ENCODE measurements at regions not wholly inside any gene's neighbourhood (a gene's known extent, or its start where the extent isn't known, plus 50 kb on each side); places are given as distances from the start of the nearest gene placed in this dataset.

GRCh38 chr3:157819270-157820156 lies 286.7 kb downstream of the SHOX2 start:
- H3F3A ChIP-seq (ENCODE audit: insufficient read depth, low read length): no peaks in the 10 kb centered on the region
- H3K9me2 ChIP-seq (ENCODE audit: low read depth, low read length): no peaks in the 10 kb centered on the region
- TF ChIP-seq EZH2 (IDR thresholded peaks at IDR 0.05; ENCODE audit: borderline replicate concordance, low read length) (no peak), CTCF (IDR thresholded peaks at IDR 0.05; ENCODE audit: low read length) (no peak)
- H2AFZ ChIP-seq (ENCODE audit: low read length): no peak overlapping the region
- H3K4me3 ChIP-seq (ENCODE audit: low read depth, low read length, poor library complexity, severe bottlenecking): no peak overlapping the region
- no peak overlapping the region for H3K27ac ChIP-seq (ENCODE audit: low read depth, low read length, poor library complexity, severe bottlenecking)
- no peaks in the 10 kb centered on the region for H3K9me3 ChIP-seq (ENCODE audit: low read length)
- no peaks in the 10 kb centered on the region for H3K79me2 ChIP-seq (ENCODE audit: insufficient read depth, low read length)
- no peaks in the 10 kb centered on the region for H3K4me1 ChIP-seq (ENCODE audit: insufficient read depth, low read length, severe bottlenecking)
- H3K27me3 ChIP-seq (ENCODE audit: insufficient read depth, low read length): no peaks in the 10 kb centered on the region
- H3K4me2 ChIP-seq (ENCODE audit: low read length): no peak overlapping the region
- H3K36me3 ChIP-seq (ENCODE audit: insufficient read depth, low read length): no peaks in the 10 kb centered on the region
- no peaks in the 10 kb centered on the region for H4K20me1 ChIP-seq (ENCODE audit: insufficient read depth, low read length)
- H3K9ac ChIP-seq (ENCODE audit: low read length): no peak overlapping the region

GRCh38 chr3:157816896-157817295 lies 289.3 kb downstream of the SHOX2 start:
- H2AFZ ChIP-seq (ENCODE audit: low read length): no peak overlapping the region
- no peaks in the 10 kb centered on the region for H3K36me3 ChIP-seq (ENCODE audit: insufficient read depth, low read length)
- TF ChIP-seq EZH2 (IDR thresholded peaks at IDR 0.05; ENCODE audit: borderline replicate concordance, low read length) (no peak), CTCF (IDR thresholded peaks at IDR 0.05; ENCODE audit: low read length) (no peak)
- no peaks in the 10 kb centered on the region for H3K9me3 ChIP-seq (ENCODE audit: low read length)
- no peak overlapping the region for H3K4me3 ChIP-seq (ENCODE audit: low read depth, low read length, poor library complexity, severe bottlenecking)
- H3K27me3 ChIP-seq (ENCODE audit: insufficient read depth, low read length): no peaks in the 10 kb centered on the region
- H3K9ac ChIP-seq (ENCODE audit: low read length): no peak overlapping the region
- H3K4me1 ChIP-seq (ENCODE audit: insufficient read depth, low read length, severe bottlenecking): no peaks in the 10 kb centered on the region
- no peaks in the 10 kb centered on the region for H3F3A ChIP-seq (ENCODE audit: insufficient read depth, low read length)
- H3K4me2 ChIP-seq (ENCODE audit: low read length): no peak overlapping the region
- H3K79me2 ChIP-seq (ENCODE audit: insufficient read depth, low read length): no peaks in the 10 kb centered on the region
- no peaks in the 10 kb centered on the region for H4K20me1 ChIP-seq (ENCODE audit: insufficient read depth, low read length)
- no peaks in the 10 kb centered on the region for H3K9me2 ChIP-seq (ENCODE audit: low read depth, low read length)
- H3K27ac ChIP-seq (ENCODE audit: low read depth, low read length, poor library complexity, severe bottlenecking): no peak overlapping the region

GRCh38 chr3:157816296-157816695 lies 289.9 kb downstream of the SHOX2 start:
- H3K9ac ChIP-seq (ENCODE audit: low read length): no peak overlapping the region
- no peak overlapping the region for H3K27ac ChIP-seq (ENCODE audit: low read depth, low read length, poor library complexity, severe bottlenecking)
- no peak overlapping the region for H3K4me3 ChIP-seq (ENCODE audit: low read depth, low read length, poor library complexity, severe bottlenecking)
- no peaks in the 10 kb centered on the region for H4K20me1 ChIP-seq (ENCODE audit: insufficient read depth, low read length)
- H3F3A ChIP-seq (ENCODE audit: insufficient read depth, low read length): no peaks in the 10 kb centered on the region
- no peaks in the 10 kb centered on the region for H3K4me1 ChIP-seq (ENCODE audit: insufficient read depth, low read length, severe bottlenecking)
- no peaks in the 10 kb centered on the region for H3K36me3 ChIP-seq (ENCODE audit: insufficient read depth, low read length)
- H3K9me3 ChIP-seq (ENCODE audit: low read length): no peaks in the 10 kb centered on the region
- H3K9me2 ChIP-seq (ENCODE audit: low read depth, low read length): no peaks in the 10 kb centered on the region
- no peak overlapping the region for H3K4me2 ChIP-seq (ENCODE audit: low read length)
- no peaks in the 10 kb centered on the region for H3K79me2 ChIP-seq (ENCODE audit: insufficient read depth, low read length)
- no peaks in the 10 kb centered on the region for H3K27me3 ChIP-seq (ENCODE audit: insufficient read depth, low read length)
- TF ChIP-seq CTCF (IDR thresholded peaks at IDR 0.05; ENCODE audit: low read length) (no peak), EZH2 (IDR thresholded peaks at IDR 0.05; ENCODE audit: borderline replicate concordance, low read length) (no peak)
- no peak overlapping the region for H2AFZ ChIP-seq (ENCODE audit: low read length)
